ENCODE measurements at regions not wholly inside any gene's neighbourhood (a gene's known extent, or its start where the extent isn't known, plus 50 kb on each side); places are given as distances from the start of the nearest gene placed in this dataset.
A peak's percentile ranks its signal among the peaks of the same experiment; 100 is the strongest.

DNA sequence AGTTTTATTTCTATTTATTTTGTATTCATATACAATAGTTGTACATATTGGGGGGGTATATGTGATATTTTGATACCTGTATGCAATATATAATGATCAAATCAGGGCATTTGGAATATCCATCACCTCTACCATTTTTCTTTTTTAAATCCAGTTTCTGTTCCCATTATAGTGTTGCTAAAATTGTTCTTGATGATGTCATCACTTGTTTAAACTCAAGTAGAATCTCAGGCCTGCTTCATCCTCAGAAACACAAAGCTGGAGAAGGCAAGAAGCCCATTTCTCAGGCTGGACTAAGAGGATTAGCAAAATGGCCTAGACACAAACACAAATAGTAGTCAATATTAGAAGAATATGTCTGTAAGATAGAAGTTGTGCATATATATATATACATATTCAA is 747.1 kb upstream of the ACVR2A start:
- DNase-seq, result no peak

DNA sequence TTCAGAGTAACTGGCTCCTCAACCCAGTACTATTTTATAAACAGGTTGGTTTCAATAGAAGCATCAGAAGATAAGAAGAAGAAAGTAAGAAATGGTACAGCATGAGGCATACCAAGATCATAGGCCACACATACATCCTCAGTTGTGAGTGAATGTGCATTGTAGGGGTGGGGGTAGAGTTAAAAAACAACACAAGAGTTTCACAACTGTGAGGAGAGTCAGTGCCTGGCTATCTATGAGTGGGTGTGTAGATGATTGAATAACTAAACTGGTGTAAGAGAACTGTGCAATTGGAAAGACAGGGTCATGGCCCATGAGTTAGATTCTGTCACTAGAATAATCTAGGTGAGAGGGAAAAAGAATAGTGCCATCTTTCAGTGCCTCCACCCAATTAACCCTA is 748.2 kb upstream of the ACVR2A start:
- DNase-seq, result no peak

DNA sequence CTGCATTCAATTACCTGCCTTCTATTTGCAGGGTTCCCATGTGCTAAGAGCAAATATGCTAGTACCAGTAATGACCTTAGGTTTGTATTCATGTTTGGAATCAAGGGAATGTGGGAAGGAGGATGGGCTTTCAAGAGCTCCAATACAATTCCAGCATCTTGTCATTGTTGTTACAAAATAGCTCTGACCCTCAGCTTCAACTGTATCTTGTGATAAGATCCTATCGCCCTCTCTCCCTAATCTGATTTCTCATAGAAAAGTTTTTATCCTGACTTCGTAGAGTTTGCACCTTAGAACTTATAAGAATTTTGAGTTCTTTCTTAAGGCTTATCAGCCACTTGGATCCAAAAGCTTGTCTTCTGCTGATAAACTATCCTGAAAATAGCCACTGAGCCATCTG is 749.5 kb upstream of the ACVR2A start:
- DNase-seq, result no peak

DNA sequence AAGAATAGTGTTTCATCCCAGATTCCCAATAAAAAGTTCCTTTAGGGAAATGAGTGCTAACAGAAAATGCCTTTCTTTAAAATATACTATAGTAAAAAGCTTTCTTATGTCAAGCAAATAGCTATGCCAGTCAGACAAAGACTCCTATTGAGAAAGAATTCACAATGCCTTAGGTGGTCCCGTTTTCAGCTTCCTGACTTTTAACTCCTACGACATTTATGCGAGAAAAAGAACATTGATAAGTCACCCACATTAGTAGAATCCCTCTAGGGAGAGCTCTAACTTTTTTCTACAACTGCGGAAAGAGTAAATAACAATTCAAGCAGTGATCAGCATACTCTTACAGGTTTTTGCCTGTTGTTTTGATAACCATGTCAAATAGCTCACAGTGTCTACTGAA is 750.8 kb upstream of the ACVR2A start:
- DNase-seq, result no peak

DNA sequence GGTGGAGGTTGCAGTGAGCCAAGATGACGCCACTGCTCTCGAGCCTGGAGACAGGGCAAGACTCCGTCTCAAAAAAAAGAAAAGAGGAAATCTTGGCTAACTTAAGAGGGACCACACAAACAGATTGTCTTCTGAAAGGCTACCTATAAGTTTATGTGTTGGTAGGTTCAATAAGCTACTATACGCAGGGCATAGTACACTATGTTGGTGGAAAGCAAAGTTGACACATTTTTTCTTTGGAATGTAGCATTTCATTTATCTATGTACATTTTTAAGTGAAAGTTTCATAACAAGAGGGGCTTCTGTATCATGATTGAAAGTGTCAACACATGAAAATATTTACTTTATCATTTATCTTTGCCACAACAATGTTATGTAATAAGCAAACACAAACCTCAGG is 752.6 kb upstream of the ACVR2A start:
- DNase-seq, result no peak

DNA sequence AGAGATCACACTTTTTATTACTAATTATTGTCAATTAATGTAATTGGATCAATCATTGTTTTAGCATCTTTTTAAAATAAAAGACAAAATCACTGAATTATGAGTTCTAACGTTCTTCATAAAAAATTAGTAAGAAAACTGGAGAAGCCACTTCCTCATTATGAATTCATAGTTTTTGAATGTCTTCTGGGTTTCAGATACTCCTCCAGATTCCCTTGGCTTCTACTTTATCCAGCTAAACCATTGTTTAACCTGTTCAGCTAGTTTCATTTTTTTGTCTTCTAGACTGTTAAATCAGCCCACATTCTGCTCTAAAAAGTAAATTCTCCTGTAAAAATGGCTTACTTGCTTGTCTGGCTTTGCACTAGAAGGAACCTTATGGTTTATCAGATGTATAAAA is 753.4 kb upstream of the ACVR2A start:
- no peak for DNase-seq

DNA sequence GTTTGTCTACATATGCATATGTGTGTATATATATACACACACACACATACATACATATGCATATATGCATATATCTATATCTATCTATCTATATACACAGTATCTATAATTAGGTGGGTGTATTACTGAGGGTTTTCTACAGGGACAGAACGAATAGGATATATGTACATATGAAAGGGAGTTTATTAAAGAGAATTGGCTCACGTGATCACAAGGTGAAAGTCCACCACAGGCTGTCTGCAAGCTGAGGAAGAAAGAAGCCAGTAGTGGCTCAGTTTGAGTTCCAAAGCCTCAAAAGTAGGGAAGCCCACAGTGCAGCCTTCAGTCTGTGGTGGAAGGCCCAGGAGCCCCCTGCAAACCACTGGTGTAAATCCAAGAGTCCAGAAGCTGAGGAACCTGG is 756.0 kb upstream of the ACVR2A start:
- no peak for DNase-seq

DNA sequence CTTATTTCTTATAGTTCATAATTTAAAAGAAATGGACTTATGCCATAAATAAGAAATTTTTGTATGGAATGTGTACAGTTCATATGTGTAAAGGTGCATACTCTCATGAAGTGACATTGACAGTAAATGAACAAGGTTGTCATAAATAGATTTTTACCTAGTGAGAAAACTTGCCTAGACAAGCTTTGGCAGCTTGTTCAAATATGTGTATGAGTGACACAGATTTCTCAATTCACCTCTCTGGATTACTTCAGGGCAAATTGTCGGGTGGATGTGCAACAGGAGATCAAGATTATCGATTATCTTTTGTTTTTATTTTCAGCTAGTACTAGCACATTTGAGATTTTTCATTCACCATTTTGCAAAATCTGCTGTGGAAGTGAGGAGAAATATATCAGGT is 758.1 kb upstream of the ACVR2A start:
- no peak for DNase-seq

DNA sequence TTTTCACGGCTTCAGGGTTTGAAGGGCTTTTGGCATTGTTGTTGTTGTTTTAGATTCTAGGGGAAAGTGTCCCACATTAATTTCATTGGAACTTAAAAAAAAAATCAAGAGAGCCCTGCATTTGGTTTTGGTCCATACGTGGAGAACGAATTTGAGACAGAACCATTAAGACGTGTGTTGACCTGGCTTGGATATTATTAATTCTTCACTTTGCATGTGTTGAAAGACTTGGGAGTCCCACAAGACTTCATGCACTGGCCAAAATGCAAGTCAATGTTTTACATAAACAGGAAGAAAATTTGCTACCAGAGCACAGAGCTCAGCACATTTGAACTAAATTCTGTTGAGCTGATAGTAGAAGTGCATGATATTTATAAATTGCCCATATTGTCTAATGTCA is 761.2 kb upstream of the ACVR2A start:
- no peak for DNase-seq

DNA sequence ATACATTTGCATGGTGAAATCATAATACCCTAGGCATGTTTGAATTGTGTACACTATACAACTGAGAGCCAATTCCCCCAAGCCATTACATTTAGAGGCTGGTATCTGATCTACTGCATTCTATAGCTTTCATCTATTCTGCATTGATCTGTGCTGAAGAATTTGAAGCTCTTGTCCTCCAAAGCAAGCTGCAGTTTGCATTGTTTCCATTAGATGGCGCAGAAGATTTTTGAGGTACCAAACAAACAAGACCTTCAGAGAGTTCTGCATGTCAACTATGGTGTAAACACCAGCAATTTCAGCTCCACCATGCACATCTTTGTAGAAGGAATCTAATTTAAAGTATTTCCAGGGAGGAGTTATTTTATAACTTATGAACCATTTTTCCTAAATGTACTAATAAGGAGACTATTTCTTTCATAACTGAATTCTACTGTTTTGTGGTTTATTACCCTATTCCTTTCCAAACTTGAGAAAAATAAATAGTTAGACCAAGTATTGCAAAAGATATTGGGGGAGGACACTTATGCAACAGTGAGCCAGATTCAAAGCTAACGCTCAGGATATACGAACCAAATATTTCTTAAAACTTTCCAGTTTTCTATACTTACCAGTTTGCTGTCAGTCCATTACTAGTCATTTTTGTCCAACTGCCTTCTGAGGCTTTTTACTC is 761.8 kb upstream of the ACVR2A start:
- DNase-seq, result peak; percentile 45

DNA sequence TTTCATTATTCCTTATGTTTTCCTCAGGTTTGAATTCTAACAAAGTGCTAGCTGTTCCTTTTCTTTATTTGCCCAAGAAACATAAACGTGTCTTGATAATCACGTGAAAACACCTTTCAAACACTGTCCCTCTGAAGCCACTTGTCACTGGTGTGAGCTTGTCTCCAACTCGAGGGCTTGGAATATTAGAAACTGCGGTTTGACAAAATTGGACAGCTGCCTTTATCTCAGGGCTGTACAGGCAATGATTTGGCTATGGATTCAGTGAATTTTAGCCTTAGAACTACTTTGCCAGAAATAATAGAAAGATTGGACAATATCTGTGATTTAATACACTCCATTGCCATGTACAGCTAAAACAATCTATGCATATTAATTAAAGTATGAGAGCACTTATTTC is 763.0 kb upstream of the ACVR2A start:
- DNase-seq, result no peak

DNA sequence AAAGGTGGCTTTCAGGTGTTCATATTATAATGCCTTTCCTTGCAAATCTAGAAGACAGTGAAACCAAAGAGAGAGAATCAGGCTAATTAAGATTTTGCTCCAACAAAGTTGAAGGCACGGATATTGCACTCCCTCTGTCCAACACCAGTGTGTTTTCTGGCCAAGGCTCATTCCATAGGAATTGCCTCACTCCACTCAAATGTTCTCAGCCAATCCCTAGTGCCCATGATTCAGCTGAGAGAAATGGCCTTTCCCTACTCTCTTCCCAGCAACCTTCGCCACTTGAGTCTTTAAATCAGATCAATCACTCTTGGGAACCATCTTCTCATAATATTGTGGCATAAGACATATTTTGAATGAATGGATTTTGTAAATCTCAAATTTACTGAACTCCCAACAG is 768.2 kb upstream of the ACVR2A start:
- DNase-seq, result no peak

DNA sequence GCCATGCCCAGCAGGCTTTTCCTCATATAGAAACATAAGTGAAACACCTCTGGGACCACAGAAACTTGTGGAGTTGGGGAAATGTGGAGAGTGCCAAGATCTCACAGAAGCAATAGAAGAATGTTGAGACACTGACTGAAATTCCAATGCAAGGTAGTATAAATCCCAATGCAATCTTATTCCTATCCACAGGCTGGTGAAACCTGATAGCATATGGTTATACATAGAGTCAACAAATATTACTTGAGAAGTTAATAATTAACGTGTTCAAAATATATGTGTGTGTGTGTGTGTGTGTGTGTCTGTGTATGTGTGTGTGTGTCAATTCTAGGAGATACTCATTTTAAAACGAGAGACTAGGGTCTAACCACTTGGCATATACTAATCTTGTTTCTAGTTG is 776.8 kb upstream of the ACVR2A start:
- no peak for DNase-seq

DNA sequence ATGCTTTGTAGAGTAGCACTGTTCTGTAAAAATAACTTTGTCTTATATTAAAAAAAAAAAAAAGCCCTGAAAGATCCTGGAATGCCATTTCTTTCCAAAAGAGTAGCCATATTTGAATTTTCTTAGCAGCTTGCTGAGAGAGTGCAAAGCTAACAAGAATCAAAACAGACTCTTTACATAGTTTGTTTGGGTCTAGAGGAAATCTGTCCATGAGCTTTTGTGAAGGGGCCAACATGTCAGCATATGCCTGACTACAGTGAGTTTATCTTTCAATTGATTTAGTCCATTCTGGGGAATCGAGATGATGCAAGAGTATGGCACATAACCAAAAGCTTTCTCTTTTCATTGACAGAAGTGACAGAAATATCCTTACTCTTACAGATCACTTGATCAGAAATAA is 777.7 kb upstream of the ACVR2A start:
- no peak for DNase-seq

DNA sequence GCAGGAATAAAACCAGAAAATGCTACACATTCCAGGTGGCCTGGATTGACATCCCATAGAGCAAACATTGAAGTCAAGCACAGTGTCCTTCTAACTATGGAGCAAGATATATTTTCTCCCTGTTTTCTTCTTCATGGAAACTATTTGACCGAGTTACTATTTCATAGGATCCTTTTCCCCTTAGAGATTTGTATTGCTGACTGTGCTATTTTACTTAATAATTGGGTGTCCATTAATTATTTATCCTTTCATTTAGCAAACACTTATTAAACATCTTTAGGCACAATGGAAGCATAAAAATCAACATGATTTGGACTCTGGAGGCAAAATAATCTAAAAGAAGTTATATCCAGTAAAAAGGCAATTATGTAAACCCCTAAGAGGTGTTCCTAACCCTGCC is 782.8 kb upstream of the ACVR2A start:
- no peak for DNase-seq

DNA sequence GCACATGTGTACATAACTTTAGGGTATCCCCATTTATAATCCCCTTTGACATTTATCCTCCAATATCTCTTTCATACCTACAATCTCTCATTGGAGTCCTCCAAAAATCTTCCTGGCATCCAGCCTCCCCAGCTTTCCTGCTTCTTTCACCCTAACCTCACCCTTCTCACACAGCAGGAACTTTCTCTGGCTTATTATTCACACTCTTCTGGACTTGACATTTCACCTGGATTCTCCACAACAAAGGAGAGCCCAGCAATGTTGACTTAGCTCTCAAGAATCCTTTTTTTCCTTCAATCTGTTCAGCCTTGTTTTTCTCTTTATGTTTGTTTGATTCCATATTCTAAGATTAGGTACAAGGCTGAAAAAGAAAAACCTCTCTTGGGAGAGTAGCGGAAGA is 783.6 kb upstream of the ACVR2A start:
- no peak for DNase-seq

DNA sequence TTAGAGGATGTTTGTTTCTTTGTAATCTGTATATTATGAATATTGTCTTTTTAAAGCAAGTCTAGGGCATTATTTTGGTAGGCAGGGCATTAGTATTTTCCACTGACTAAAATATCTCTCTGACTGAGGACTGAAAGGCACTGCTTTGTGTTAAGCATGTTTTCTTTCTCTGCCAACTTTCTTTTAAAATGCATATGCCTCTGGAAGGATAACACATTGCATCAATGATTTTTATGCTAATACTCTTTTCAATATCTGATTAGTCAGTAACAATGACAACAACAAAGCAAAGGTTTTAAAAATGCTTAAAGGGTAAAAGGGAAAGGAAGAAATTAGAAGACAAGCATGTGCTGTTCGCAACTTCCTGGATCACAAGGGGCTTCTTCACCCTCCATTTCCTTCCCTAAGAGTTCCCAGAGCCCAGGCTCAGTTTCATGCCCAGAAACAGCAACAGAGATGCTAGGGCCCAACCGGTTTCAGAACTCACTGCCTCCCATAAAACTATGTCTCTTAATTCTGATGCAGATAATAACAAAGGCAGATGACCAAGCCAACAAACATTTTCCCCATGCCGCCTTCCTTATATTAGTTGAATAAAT is 786.8 kb upstream of the ACVR2A start:
- no peak for DNase-seq

DNA sequence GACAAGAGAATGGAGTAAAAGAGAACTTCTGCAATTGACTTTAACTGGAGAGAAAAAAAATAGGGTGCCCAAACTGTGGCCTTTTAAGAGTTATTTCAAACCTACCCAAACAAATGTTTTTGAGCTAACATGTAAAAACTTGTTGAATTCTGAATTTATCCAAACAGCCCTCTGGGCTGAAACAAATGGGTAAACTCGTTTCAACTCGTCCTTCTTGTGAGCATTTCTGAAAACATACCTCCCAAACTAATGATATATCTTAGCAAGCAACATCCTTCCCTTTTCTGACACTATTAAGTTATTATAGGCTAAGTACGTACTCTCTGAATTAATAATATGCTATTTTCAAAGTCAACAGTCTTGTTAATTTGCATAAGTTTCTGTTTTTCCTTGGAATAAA is 793.0 kb upstream of the ACVR2A start:
- DNase-seq, result peak; percentile 86

DNA sequence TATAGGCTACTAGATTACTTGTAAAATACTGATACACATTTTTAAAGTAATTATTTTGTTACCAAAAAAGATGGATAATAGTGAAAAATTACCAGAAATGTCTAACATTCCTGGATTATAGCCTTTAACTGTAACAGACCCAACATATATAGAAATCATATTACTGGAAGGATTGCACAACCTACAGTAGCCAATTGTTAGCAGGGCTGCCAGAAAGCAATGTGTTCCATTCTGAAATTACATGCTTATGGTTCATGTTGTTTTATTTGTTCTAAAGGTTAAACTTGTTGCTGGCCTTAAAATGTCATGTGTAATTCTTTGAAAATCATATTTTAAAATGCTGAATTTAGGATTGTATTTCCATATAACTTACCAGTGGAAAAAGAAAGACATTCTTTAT is 793.6 kb upstream of the ACVR2A start:
- DNase-seq, result peak; percentile 53

DNA sequence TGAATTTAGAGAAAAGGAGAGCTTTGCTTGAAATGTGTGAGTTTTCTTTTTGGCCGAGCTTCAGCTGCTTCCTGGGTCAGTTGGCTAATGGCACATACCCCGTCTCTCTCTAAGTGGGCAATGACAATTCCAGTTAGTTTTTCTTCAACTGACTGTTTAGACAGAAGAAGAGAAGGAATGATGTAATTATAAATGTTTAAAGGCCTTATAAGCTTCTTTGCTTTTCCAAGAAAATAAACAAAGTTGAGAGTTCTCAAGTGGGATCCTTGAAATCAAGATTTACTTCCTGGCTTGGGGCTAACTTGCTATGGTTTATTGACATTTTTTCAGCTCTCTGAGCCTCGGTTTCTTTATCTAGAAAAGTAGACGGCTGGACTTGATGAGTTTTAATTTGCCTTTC is 794.9 kb upstream of the ACVR2A start:
- no peak for DNase-seq

DNA sequence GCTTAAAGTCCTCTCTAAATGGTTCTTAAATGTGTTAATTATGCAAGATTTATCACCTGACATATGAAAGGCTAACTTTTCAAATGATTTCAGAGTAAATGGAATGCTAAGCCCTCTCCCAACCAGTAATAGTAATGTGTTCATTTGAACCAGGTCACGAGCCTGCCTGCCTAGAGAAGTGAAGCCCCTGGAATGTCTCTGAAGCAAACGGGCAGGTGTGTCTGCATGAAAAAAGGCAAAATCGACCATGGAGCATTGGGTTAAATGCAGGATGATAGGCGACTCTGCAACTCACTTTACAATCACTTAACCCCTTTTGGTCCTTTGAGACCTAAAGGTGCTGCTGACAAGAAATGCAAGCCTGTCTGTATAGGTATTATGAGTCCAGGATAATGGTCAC is 798.4 kb upstream of the ACVR2A start:
- DNase-seq, result no peak

DNA sequence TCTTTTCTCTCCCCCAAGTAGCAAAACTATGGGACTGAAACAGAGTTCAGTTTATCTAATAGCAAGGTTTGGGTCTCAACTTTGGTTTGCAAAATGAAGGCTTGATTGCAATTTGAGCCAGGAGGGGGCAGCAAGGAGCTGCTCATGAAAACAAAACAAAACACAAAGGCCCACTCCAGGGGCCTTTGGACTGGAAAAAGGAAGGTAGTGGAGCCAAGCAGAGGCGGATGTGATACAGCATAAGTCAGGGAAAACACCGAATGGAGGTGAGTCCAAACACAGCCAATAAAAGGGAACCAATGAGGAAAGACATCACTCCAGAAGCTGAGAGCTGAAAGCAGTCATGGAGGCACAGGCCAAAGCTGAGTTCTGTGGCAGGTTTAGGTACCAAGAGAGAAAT is 799.7 kb upstream of the ACVR2A start:
- peak; percentile 43 for DNase-seq

DNA sequence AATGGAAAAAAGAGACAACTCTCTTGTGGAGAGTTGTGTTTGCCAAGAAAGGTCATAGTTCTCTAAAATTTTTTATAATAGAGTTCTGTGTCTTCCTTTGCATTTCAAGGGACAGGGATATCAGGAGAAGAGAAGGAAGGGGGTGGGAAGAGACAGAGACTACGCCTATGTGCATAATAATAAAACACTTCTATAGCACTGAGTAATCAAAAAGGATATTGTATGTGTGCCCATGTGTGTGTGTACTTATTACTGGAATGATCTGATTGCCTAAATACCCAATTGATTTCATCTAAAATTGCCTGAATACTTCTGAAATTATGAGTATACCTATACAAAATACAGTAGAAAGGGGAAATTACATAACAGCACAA is 803.7 kb upstream of the ACVR2A start:
- DNase-seq, result no peak

DNA sequence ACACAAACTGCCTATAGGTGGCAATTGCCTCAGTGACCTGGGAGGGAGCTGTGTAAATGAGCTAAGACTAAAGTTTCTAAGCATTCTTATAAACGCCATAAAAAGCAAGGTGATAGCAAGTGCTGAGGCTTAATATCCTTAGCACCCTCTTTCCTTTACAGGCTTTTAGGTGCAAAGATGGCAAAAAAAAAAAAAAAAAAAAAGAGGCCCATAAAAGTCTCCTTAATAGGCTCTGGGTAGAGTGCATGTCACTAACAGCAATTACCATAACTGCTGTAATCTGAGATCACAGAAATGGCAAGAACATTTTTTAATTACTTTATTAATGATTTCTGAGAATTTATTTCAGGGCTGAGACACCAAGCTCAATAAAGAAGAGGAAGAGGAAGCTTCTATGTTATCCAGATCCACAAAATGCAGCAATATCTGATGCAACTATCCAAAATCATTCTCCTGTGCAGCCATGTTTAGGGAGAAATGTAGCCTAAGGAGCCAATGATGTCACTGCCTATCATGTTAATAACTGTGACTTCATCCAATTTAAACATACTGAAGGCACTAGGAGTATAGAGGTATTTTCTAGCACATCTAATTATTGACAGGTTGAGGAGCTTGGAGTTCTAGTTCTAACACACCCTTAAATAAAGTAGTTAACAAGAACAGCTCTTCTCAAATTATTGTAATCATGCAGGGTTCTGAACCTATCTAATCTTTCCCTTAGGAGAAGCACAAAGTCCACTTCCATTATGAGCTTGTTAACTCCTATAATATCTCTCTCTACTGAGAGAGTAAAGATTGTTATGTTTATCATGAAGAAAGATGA is 804.3 kb upstream of the ACVR2A start:
- DNase-seq, result peak; percentile 2

DNA sequence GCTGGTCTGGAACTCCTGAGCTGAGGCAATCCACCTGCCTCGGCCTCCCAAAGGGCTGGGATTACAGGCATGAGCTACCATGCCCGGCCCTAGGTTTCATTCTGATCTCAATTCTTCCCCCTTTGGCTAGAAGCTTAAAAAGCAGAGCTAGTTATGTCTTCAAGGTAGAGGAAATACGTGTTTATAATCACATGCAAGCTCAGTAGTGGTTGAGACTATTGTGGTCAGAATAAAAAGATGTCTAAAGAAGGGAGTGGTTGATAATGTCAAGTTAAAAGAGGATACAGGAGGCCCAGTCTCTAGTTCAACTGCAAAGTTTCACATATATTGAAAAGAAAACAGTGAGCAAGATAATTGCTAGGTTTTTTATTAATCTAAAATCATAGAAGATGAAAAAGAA is 807.8 kb upstream of the ACVR2A start:
- no peak for DNase-seq

Measured in NCI-H1105 treated with DMSO at 0.1 percent for 48 hours (cell line).